Inflammatory macrophage (primary cell): ENCODE measurements at regions not wholly inside any gene's neighbourhood (a gene's known extent, or its start where the extent isn't known, plus 50 kb on each side); places are given as distances from the start of the nearest gene placed in this dataset.

ENCODE experiments used
- DNase-seq, 2 donors: peaks; one replicate each; pipeline ENCODE4 v3.0.0-alpha.2; 2020 to 2022

DNA sequence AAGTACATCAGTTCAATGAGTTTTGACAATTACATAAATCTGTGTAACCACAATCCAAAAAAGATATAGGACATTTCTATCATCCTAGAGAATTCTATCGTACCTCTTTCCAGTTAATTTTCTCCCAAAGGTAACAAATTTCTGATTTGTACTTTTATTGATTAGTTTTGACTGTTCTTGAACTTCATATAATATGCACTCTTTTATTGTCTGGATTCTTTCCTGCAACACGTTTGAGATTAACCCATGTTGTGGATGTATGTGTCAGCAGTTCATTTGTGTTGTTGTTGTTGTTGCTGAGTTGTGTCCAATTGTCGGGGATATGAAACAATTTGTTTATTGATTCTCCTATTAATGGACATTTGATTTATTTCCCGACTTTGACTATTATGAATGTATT, 145.9 kb upstream of the WDR11 start:
- no peak for DNase-seq

- DNase-seq: peak; percentile 50 to 72
Observed at GRCh38 chr10:120710076-120710475, 141.1 kb upstream of the WDR11 start.

- DNase-seq: no peak
Observed at GRCh38 chr10:120711860-120712259, 139.3 kb upstream of the WDR11 start.

- peak in 1 of 2 donors; percentile 65 for DNase-seq
Observed at GRCh38 chr10:120713573-120714205, 137.5 kb upstream of the WDR11 start.

GRCh38 chr10:120715171-120715570, 136.0 kb upstream of the WDR11 start:
- peak; percentile 76 to 94 for DNase-seq

GRCh38 chr10:120719333-120719732, 131.8 kb upstream of the WDR11 start:
- DNase-seq: peak in 1 of 2 donors; percentile 36

- no peak for DNase-seq
Observed at GRCh38 chr10:120727001-120727400, 124.2 kb upstream of the WDR11 start.

DNA sequence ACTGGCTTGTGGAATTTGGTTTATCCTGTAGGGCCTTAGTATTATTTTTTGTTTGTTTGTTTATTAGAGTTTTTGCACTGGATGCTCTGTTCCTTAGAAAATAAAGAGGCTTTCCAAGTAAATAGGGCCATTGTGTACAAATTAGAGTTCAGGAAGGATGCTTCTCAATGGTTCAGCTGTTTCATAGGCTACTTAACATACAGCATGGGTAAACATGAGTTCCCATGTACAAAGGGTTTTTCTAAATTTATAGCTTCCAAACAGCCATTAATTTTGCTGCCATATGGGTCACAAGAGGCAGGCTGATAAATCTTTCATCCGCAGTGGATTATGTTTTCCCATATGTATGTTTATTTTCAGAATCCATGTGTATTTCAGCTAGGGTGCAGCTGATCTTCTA, 121.6 kb upstream of the WDR11 start:
- no peak for DNase-seq

- no peak for DNase-seq
Observed at GRCh38 chr10:120732067-120732466, 119.1 kb upstream of the WDR11 start.

DNA sequence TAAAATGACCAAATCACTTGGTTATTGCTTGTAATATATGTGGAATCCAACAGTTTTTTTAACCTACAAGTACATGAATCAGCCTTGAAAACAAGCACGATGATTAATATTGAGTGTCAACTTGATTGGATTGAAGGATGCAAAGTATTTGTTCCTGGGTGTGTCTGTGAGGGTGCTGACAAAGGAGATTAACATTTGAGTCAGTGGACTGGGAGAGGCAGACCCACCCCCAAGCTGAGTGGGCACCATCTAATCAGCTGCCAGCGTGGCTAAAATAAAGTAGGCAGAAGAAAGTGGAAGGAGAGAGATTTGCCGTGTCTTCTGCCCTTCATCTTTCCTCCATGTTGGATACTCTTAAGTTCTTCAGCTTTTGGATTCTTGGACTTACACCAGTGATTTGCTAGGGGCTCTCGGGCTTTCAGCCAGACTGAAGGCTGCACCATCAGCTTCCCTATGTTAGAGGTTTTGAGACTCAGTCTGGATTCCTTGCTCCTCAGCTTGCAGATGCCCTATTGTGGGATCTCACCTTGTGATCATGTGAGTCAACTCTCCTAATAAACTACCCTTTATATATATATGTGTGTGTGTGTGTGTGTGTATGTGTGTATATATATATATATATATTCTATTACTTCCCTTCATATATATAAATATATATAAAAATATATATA, 118.4 kb upstream of the WDR11 start:
- DNase-seq: no peak

GRCh38 chr10:120734483-120735078, 116.6 kb upstream of the WDR11 start:
- DNase-seq: no peak

DNA sequence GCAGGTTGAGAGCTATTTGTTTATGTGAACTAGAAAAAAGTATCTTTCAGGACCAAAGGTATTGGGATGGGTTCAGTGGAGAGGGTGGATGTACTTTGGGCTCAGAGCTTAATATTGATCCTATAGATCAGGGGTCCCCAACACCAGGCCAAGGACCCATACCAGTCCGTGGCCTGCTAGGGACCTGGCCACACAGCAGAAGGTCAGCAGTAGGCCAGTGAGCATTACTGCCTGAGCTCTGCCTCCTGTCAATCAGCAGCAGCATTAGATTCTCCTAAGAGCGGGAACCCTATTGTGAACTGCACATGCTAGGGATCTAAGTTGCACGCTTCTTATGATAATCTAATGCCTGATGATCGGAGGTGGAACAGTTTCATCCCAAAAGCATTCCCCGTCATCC, 115.8 kb upstream of the WDR11 start:
- DNase-seq: no peak

- DNase-seq: peak; percentile 41 to 53
Observed at GRCh38 chr10:120735773-120736371, 115.3 kb upstream of the WDR11 start.

GRCh38 chr10:120736377-120736776, 114.8 kb upstream of the WDR11 start:
- no peak for DNase-seq

DNA sequence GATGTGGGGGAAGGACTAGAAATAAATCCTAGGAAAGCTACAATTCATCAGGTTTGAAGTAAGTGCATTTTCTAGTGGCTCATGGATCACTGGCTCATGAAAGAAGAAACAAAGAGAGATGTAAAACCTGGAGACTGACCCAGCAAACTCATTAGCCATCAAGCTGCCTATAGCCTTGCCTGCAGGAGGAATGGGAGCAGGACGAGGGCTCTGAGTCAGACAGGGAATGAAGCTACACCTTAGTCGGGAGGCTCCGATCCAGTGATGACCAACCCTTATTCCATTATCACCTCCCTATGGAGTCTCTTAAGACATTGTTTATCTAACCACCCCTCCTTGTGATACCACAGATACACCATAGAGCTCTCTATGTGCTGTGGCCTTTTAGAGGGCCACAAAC, 112.5 kb upstream of the WDR11 start:
- DNase-seq: no peak

DNA sequence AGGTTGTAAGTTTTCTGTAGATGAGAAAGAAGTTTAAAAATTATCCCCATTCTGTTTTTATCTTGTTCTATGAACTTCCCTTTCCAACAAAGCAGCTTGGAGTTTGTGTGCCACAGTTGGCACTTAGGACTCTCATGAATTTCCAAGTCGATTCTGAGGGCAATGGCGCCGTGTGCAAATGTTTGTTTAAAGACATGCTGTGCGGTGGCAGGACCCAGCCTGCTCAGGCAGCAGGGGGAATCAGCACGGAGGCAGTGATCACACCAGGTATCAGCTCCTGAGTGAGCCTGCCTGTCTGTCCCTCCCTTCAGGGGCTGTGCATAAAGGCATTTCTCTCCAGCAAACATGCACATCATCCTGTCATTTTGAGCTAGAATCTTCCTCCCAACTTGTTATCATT, 109.8 kb upstream of the WDR11 start:
- no peak for DNase-seq

DNA sequence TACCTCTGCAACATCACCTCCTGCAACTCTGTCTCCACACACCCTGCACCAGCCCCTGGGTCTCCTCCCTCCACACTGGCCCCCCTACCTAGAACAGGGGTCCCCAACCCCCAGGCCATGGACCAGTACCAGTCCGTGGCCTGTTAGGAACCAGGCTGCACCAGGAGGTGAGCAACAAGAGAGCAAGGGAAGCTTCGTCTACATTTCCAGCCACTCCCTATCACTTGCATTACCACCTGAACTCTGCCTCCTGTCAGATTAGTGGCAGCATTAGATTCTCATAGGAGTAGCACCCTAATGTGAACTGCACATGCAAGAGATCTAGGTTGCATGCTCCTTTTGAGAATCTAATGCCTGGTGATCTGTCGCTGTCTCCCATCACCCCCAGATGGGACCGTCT, 108.8 kb upstream of the WDR11 start:
- DNase-seq: no peak

GRCh38 chr10:120744040-120744439, 107.1 kb upstream of the WDR11 start:
- no peak for DNase-seq

- peak; percentile 75 to 91 for DNase-seq
Observed at GRCh38 chr10:120746001-120746777, 105.0 kb upstream of the WDR11 start.

- no peak for DNase-seq
Observed at GRCh38 chr10:120748519-120748918, 102.6 kb upstream of the WDR11 start.

GRCh38 chr10:120749072-120749471, 102.1 kb upstream of the WDR11 start:
- no peak for DNase-seq

DNA sequence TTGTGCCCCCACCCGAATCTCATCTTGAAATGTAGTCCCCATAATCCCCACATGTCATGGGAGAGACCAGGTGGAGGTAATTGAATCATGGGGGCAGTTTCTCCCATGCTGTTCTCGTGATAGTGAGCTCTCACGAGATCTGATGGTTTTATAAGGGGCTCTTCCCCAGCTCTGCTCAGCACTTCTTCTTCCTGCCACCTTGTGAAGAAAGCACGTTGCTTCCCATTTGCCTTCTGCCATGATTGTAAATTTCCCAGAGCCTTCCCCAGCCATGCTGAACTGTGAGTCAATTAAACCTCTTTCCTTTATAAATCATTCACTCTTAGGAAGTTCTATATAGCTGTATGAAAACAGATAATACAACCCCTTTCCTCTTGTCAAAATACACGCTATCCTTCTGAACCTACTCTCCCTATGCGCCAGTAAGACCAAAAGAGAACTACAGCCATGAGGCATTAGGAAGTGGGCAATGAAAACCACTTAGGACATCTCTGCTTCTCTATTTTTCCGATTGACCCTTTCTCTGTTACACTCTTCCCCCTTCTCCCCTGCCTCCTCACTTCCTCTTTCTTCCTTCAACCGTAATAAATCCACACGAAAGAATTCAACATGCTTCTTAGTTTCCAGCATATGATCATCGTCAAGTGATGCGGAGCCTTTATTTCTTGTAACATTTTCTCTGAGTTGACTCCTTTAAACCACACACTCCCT, 101.2 kb upstream of the WDR11 start:
- peak; percentile 88 to 95 for DNase-seq
